Spinal cord (tissue), 9 donors: ENCODE measurements at regions not wholly inside any gene's neighbourhood (a gene's known extent, or its start where the extent isn't known, plus 50 kb on each side); places are given as distances from the start of the nearest gene placed in this dataset.

ENCODE experiments used
- DNase-seq, 6 donors: peaks; one replicate each; pipeline versions ENCODE4 v3.0.0 to v3.0.0-alpha.2; 2013 to 2015; ENCODE audit warnings: low spot score in 6 of 6, low read depth in 4 of 6
- H3K27ac ChIP-seq: one replicate; pipeline ENCODE4 v1.5.1; 2013; ENCODE audit warnings: low read depth, low read length, control low read depth
- H3K27me3 ChIP-seq: one replicate; pipeline ENCODE4 v1.6.1; 2013; ENCODE audit warnings: low read length; ENCODE audit not compliant: control insufficient read depth, insufficient read depth
- H3K36me3 ChIP-seq: one replicate; pipeline ENCODE4 v1.6.1; 2013; ENCODE audit warnings: low read length; ENCODE audit not compliant: control insufficient read depth, insufficient read depth
- H3K4me1 ChIP-seq: one replicate; pipeline ENCODE4 v1.6.1; 2013; ENCODE audit warnings: low read length; ENCODE audit not compliant: control insufficient read depth, insufficient read depth
- H3K4me3 ChIP-seq: one replicate; pipeline ENCODE4 v1.5.1; 2013; ENCODE audit warnings: low read depth, low read length, control low read depth
- H3K9me3 ChIP-seq: one replicate; pipeline ENCODE4 v1.6.1; 2013; ENCODE audit warnings: low read length; ENCODE audit not compliant: control insufficient read depth, insufficient read depth
- WGBS: methylation state at CpG from one replicate; pipeline ENCODE4 v1.1.5; 2013; ENCODE audit warnings: missing lambda C conversion rate; ENCODE audit not compliant: insufficient coverage; 5-methylcytosine and 5-hydroxymethylcytosine counted together
- donor health status: healthy.

DNA sequence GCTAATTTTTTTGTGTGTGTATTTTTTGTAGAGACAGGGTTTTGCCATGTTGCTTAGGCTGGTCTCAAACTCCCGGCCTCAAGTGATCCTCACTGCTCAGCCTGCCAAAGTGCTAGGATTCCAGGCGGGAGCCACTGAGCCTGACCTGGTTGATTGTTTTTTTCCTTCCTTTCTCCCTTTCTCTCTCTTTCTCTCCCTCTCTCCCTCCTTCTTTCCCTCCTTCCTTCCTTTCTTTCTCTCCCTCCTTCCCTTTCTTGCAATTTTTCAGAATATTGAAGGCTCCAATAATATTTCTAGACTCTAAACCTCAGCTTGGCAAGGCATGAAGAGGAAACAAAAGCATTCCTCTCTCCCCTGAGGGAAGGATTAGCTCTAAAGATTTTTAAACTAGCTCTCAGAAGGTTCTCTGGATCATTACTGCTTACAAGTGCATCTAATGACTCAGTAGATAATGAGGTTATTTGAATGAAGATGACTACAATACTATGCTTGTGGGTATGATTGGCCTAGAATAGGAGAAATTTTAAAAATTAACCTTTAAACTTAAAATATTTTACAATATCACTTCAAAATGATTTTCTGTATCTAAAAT lies 68.5 kb upstream of the GADD45A start:
- Histone ChIP-seq H3K4me3 (no peak overlapping the region), H3K9me3 (no peaks in the 10 kb centered on the region), H3K27me3 (no peaks in the 10 kb centered on the region), H3K27ac (no peak overlapping the region), H3K36me3 (no peaks in the 10 kb centered on the region), H3K4me1 (peaks cover 3% of the 10 kb centered on the region)
- WGBS, result 93% methylated on average over 2 of the region's 2 CpGs
- DNase-seq, result peak in 1 of 6 donors; percentile 81

DNA sequence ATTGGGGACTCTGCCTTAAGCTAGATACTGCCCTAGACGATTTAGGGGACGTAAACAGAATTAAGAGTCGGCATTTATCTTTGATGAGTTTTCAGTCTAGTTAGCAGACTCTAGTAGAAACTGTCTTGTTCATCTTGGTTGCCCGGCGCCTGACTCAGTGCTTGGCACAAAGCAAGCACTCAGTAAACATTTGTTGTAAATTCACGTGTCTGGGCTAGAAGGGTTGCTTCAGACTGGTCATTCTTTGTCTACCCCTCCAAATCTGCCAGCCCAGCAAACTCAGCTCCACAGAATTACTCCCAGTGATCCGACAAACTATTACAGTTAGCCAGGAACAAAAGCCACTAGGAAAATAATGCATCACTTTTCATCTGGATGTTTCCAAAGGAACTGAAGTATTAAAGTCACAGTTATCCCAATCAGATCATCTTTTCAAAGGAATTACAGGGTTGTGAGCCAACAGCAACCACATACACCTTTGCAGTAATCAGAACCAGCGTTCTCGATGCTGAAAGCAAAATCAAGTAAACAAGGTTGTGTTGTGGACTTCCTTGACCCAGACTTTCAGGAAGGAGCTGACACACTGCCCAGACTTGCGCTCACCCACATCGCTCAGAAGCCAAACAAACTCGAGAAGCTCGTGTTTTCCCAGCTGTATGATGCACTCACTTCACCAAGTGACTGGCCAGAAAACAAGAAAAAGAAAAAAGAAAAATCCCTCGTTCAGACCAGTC lies 66.5 kb upstream of the GADD45A start:
- peak in 1 of 6 donors; percentile 81 for DNase-seq
- 56% methylated on average over 6 of the region's 14 CpGs for WGBS

DNA sequence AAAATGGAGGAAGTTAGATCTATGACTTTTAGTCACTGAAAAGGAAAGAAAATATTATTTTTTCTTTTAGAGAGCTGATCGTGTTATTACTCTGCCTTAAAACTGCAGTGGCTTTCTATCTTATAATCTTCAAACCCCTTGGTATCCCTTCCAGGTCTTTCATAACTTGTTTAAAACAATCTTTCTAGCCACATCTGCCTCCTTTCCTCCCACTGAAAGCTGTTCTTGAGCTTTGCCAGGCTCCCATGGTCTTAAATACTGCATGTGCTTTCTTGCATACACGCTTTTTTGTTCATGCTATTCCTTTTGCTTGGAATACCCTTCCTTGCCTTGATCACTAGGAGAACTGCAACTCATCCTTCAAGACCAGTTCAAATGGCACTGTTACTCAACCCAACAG lies 65.9 kb upstream of the GADD45A start:
- DNase-seq, result no peak
- 81% methylated on average over 2 of the region's 2 CpGs for WGBS
- H3K27ac ChIP-seq, result peak overlapping the region; percentile 42

More for the DNA sequence above, 66.5 kb upstream of the GADD45A start:
- Histone ChIP-seq H3K9me3 (no peaks in the 10 kb centered on the region), H3K4me1 (peaks cover 3% of the 10 kb centered on the region), H3K4me3 (no peak overlapping the region), H3K27ac (peak overlapping the region; percentile 42), H3K36me3 (no peaks in the 10 kb centered on the region), H3K27me3 (no peaks in the 10 kb centered on the region)

DNA sequence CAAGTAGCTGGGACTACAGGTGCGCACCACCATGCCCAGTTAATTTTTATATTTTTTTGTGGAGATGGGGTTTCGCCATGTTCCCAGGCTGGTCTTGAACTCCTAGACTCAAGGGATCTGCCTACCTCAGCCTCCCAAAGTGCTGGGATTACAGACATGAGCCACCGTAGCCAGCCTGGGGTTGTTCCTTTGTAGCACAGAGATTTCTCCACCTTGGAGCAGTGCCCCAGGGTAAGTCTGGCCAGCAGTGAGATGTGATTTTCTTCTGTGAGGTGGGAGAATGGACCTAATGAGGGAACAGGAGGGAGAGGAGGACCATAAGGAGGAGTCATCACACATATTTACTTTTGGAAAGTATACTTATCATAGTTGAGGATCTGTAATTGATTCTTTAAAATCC lies 61.1 kb upstream of the GADD45A start:
- Histone ChIP-seq H3K36me3 (no peaks in the 10 kb centered on the region), H3K27ac (no peak overlapping the region), H3K27me3 (no peaks in the 10 kb centered on the region), H3K9me3 (no peaks in the 10 kb centered on the region), H3K4me1 (no peaks in the 10 kb centered on the region), H3K4me3 (no peak overlapping the region)
- no peak for DNase-seq
- no CpG with 5 or more reads among the region's 3 CpGs for WGBS

More for the DNA sequence above, 65.9 kb upstream of the GADD45A start:
- peaks cover 3% of the 10 kb centered on the region for H3K4me1 ChIP-seq
- H3K36me3 ChIP-seq, result no peaks in the 10 kb centered on the region
- no peaks in the 10 kb centered on the region for H3K27me3 ChIP-seq
- no peak overlapping the region for H3K4me3 ChIP-seq
- no peaks in the 10 kb centered on the region for H3K9me3 ChIP-seq

DNA sequence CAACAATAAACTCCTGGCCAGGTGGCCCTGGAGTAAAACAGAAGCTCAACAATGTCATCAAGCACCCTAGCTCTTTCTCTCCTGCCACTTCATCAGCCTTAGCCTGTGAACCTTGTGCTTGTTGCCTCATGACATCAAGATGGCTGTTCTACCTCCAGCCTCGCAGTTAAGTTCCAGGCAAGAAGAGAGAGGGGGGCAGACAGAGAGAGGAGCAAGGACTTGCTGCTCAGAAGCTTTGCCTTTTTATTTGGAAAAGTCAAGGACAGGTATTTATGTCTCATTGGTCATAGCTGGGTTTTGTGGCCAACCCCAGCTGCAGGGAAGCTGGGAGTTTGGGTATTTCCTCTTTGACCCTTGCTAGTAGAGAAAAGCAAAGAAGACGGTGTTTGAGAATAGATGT lies 60.3 kb upstream of the GADD45A start:
- 93% methylated on average over 1 of the region's 2 CpGs for WGBS
- Histone ChIP-seq H3K9me3 (no peaks in the 10 kb centered on the region), H3K4me1 (no peaks in the 10 kb centered on the region), H3K4me3 (no peak overlapping the region), H3K36me3 (no peaks in the 10 kb centered on the region), H3K27me3 (no peaks in the 10 kb centered on the region), H3K27ac (no peak overlapping the region)
- DNase-seq, result no peak

DNA sequence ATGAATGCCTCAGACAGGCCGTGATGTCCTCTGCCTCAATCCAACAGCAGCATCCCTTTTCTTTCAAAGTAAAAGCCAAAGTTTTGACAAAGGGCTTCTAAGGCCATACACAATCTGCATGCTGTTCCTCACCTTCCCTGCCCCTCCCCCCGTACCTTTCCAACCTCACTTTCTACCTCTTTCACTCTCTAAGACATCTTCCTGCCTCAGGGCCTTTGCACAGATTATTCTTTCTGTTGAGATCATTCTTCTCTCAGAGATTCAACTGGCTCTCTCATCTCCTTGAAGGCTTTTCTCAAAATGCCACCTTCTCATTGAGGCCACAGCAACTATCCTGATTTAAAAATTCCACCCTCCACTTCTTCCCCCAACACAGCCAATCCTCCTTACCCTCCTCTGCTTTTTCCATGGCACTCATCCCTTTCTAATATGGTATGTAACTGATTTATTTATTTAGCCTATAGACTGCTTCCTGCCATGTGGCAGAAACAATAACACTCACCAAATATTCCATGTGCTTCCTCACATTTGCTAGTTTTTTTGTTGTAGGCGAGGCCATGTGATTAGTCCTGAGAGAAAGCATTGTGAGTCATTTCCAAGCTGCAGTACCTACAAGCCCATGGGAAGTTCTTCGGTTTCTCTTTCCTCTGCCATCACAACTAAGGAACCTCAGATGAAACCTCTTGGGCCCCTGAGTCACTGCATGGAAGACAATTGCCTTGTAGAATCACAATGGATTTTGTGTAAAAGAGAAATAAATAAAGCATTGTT lies 58.7 kb upstream of the GADD45A start:
- Histone ChIP-seq H3K9me3 (no peaks in the 10 kb centered on the region), H3K36me3 (no peaks in the 10 kb centered on the region), H3K27ac (no peak overlapping the region), H3K4me3 (no peak overlapping the region), H3K4me1 (no peaks in the 10 kb centered on the region), H3K27me3 (no peaks in the 10 kb centered on the region)
- WGBS, result 83% methylated on average over 3 of the region's 4 CpGs
- DNase-seq, result no peak

DNA sequence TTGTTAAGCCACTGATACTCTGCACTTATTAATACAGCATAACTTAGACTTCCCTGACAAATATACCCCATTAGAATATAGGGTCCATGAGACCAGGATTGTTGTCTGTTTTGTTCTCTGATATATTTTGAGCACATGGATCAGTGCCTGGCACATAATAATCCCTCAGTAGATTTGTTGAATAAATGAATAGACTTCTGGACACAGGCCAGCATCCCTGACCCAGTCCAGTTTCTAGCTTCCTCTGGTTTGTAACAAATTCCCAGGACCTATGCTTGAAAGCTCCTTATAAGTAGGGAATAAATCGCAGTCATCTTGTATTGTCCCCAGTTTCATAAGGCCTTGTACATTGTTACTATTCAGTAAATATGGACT lies 58.2 kb upstream of the GADD45A start:
- Histone ChIP-seq H3K36me3 (no peaks in the 10 kb centered on the region), H3K27ac (no peak overlapping the region), H3K4me1 (no peaks in the 10 kb centered on the region), H3K9me3 (no peaks in the 10 kb centered on the region), H3K27me3 (no peaks in the 10 kb centered on the region), H3K4me3 (no peak overlapping the region)
- no peak for DNase-seq
- WGBS, result no CpG with 5 or more reads among the region's 1 CpG

DNA sequence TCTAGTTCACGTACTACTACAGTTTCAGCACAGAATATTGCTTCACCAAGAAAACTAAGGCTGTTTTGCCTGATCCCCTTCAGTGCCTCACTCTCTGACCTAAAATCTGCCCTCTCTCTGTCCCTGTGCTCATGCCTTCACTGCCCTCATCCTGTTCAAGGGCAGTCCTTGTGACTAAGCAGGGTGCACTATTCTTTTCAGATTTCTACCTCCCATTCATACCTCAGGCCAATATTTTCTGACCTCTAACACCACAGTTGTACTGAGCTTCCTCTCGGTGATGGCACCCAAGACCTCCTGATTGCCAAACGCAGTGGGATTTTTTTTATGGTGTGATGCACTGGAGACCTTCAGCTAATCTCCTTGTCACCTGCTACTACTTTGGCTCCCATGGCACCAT lies 57.7 kb upstream of the GADD45A start:
- H3K27ac ChIP-seq, result no peak overlapping the region
- WGBS, result 100% methylated on average over 1 of the region's 3 CpGs
- no peaks in the 10 kb centered on the region for H3K36me3 ChIP-seq
- no peak for DNase-seq
- no peaks in the 10 kb centered on the region for H3K4me1 ChIP-seq
- H3K27me3 ChIP-seq, result no peaks in the 10 kb centered on the region
- H3K9me3 ChIP-seq, result no peaks in the 10 kb centered on the region
- H3K4me3 ChIP-seq, result no peak overlapping the region

DNA sequence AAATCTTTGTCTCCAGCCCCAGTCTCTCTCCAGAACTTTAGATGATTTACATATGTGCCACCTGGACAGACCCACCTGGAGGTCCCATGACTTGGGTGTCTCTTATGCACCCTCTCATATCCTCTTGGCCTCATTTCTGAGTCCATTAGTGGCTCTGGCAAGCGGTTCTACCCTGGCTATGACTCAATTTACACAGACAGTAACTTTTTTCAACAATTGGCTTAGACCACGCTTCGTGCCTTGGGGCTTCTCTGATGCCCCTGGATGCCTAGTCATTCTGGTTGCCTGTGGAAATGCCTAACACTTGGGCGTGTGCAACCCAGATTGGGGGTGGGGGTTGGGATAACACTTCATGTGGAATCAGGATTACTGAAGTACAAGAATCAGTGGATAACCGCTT lies 57.1 kb upstream of the GADD45A start:
- H3K27me3 ChIP-seq, result no peaks in the 10 kb centered on the region
- H3K36me3 ChIP-seq, result no peaks in the 10 kb centered on the region
- no peak overlapping the region for H3K4me3 ChIP-seq
- H3K27ac ChIP-seq, result no peak overlapping the region
- WGBS, result 90% methylated on average over 3 of the region's 5 CpGs
- DNase-seq, result no peak
- no peaks in the 10 kb centered on the region for H3K4me1 ChIP-seq
- H3K9me3 ChIP-seq, result no peaks in the 10 kb centered on the region
